Pons (tissue), 1 donor: ENCODE measurements at regions not wholly inside any gene's neighbourhood (a gene's known extent, or its start where the extent isn't known, plus 50 kb on each side); places are given as distances from the start of the nearest gene placed in this dataset.

ENCODE experiments used
- DNase-seq: peaks from one replicate; pipeline ENCODE4 v3.0.0-alpha.2; 2016; ENCODE audit warnings: low spot score

- DNase-seq = peak; percentile 30
These were observed 754.5 kb downstream of the C6orf118 start for GRCh38 chr6:164554700-164555476.

- no peak for DNase-seq
These were observed 755.2 kb downstream of the C6orf118 start for GRCh38 chr6:164554226-164554625.

GRCh38 chr6:164551706-164552105, 757.7 kb downstream of the C6orf118 start:
- DNase-seq = no peak

- DNase-seq = no peak
These were observed 762.3 kb downstream of the C6orf118 start for GRCh38 chr6:164547076-164547475.

- DNase-seq = no peak
These were observed 763.1 kb downstream of the C6orf118 start for GRCh38 chr6:164546263-164546662.

GRCh38 chr6:164534070-164534766, 775.2 kb downstream of the C6orf118 start:
- DNase-seq = no peak

GRCh38 chr6:164533045-164533362, 776.4 kb downstream of the C6orf118 start:
- peak; percentile 7 for DNase-seq

GRCh38 chr6:164532198-164533044, 777.0 kb downstream of the C6orf118 start:
- DNase-seq = no peak

- DNase-seq = no peak
These were observed 777.7 kb downstream of the C6orf118 start for GRCh38 chr6:164531736-164532135.

GRCh38 chr6:164528539-164528938, 780.9 kb downstream of the C6orf118 start:
- DNase-seq = no peak

- DNase-seq = no peak
These were observed 786.2 kb downstream of the C6orf118 start for GRCh38 chr6:164523087-164523654.

GRCh38 chr6:164520916-164521315, 788.5 kb downstream of the C6orf118 start:
- no peak for DNase-seq

GRCh38 chr6:164507206-164507940, 802.0 kb downstream of the C6orf118 start:
- no peak for DNase-seq

GRCh38 chr6:164505425-164505824, 804.0 kb downstream of the C6orf118 start:
- DNase-seq = no peak

- no peak for DNase-seq
These were observed 806.6 kb downstream of the C6orf118 start for GRCh38 chr6:164502833-164503232.

- no peak for DNase-seq
These were observed 813.4 kb downstream of the C6orf118 start for GRCh38 chr6:164495882-164496495.

GRCh38 chr6:164478426-164478825, 831.0 kb downstream of the C6orf118 start:
- no peak for DNase-seq

GRCh38 chr6:164477790-164478189, 831.6 kb downstream of the C6orf118 start:
- DNase-seq = no peak

GRCh38 chr6:164477101-164477500, 832.3 kb downstream of the C6orf118 start:
- DNase-seq = no peak

GRCh38 chr6:164469276-164469949, 840.0 kb downstream of the C6orf118 start:
- DNase-seq = no peak

- DNase-seq = no peak
These were observed 853.6 kb downstream of the C6orf118 start for GRCh38 chr6:164455835-164456234.
